ENCODE measurements at regions not wholly inside any gene's neighbourhood (a gene's known extent, or its start where the extent isn't known, plus 50 kb on each side); places are given as distances from the start of the nearest gene placed in this dataset.

GRCh38 chr5:5800801-5801761 is 378.6 kb downstream of the ICE1 start:
- TF ChIP-seq TEAD4 (IDR thresholded peaks at IDR 0.05) (no peak), EP300 (IDR thresholded peaks at IDR 0.05; ENCODE audit: borderline replicate concordance) (no peak), USF1 (IDR thresholded peaks at IDR 0.05) (no peak), MAX (IDR thresholded peaks at IDR 0.05) (no peak), EGR1 (IDR thresholded peaks at IDR 0.05) (no peak), CREB1 (IDR thresholded peaks at IDR 0.05; ENCODE audit: low read depth) (no peak), FOXM1 (IDR thresholded peaks at IDR 0.05; ENCODE audit: borderline replicate concordance, low read depth) (no peak), ZBTB7A (IDR thresholded peaks at IDR 0.05; ENCODE audit: low read depth) (no peak), NFIC (IDR thresholded peaks at IDR 0.05) (no peak), REST (IDR thresholded peaks at IDR 0.05; ENCODE audit: low read depth) (no peak), TAF1 (IDR thresholded peaks at IDR 0.05; ENCODE audit: low read depth) (no peak), TCF12 (IDR thresholded peaks at IDR 0.05; ENCODE audit: low read depth) (no peak), YY1 (IDR thresholded peaks at IDR 0.05; ENCODE audit: low read depth) (no peak), CEBPB (IDR thresholded peaks at IDR 0.05) (no peak), RAD21 (IDR thresholded peaks at IDR 0.05; ENCODE audit: low read depth) (no peak)

- TF ChIP-seq TCF12 (IDR thresholded peaks at IDR 0.05; ENCODE audit: low read depth) (no peak), RAD21 (IDR thresholded peaks at IDR 0.05; ENCODE audit: low read depth) (no peak), USF1 (IDR thresholded peaks at IDR 0.05) (no peak), TAF1 (IDR thresholded peaks at IDR 0.05; ENCODE audit: low read depth) (no peak), TEAD4 (IDR thresholded peaks at IDR 0.05) (no peak), YY1 (IDR thresholded peaks at IDR 0.05; ENCODE audit: low read depth) (no peak), CEBPB (IDR thresholded peaks at IDR 0.05) (no peak), FOXM1 (IDR thresholded peaks at IDR 0.05; ENCODE audit: borderline replicate concordance, low read depth) (no peak)
Measured at GRCh38 chr5:5799826-5800225, 377.3 kb downstream of the ICE1 start.

- TF ChIP-seq CREB1 (IDR thresholded peaks at IDR 0.05; ENCODE audit: low read depth) (no peak), REST (IDR thresholded peaks at IDR 0.05; ENCODE audit: low read depth) (no peak), MAX (IDR thresholded peaks at IDR 0.05) (no peak), YY1 (IDR thresholded peaks at IDR 0.05; ENCODE audit: low read depth) (no peak), TCF12 (IDR thresholded peaks at IDR 0.05; ENCODE audit: low read depth) (no peak), FOXM1 (IDR thresholded peaks at IDR 0.05; ENCODE audit: borderline replicate concordance, low read depth) (no peak), EGR1 (IDR thresholded peaks at IDR 0.05) (no peak), EP300 (IDR thresholded peaks at IDR 0.05; ENCODE audit: borderline replicate concordance) (no peak), NFIC (IDR thresholded peaks at IDR 0.05) (no peak)
Measured at GRCh38 chr5:5799229-5799628, 376.8 kb downstream of the ICE1 start.

- TF ChIP-seq FOXM1 (IDR thresholded peaks at IDR 0.05; ENCODE audit: borderline replicate concordance, low read depth) (no peak), USF1 (IDR thresholded peaks at IDR 0.05) (no peak), EP300 (IDR thresholded peaks at IDR 0.05; ENCODE audit: borderline replicate concordance) (no peak), CEBPB (IDR thresholded peaks at IDR 0.05) (no peak)
Measured at GRCh38 chr5:5798462-5798861, 376.0 kb downstream of the ICE1 start.

- TF ChIP-seq FOXM1 (IDR thresholded peaks at IDR 0.05; ENCODE audit: borderline replicate concordance, low read depth) (no peak), REST (IDR thresholded peaks at IDR 0.05; ENCODE audit: low read depth) (no peak), NFIC (IDR thresholded peaks at IDR 0.05) (no peak), YY1 (IDR thresholded peaks at IDR 0.05; ENCODE audit: low read depth) (no peak), TEAD4 (IDR thresholded peaks at IDR 0.05) (no peak), USF1 (IDR thresholded peaks at IDR 0.05) (no peak), ZBTB7A (IDR thresholded peaks at IDR 0.05; ENCODE audit: low read depth) (no peak), CEBPB (IDR thresholded peaks at IDR 0.05) (no peak)
Measured at GRCh38 chr5:5798041-5798440, 375.6 kb downstream of the ICE1 start.
